Activated CD8-positive, alpha-beta memory T cell treated with anti-CD3 and anti-CD28 coated beads, Interleukin-2, amount 50 U/mL, for 4 hours (primary cell): ENCODE measurements at regions not wholly inside any gene's neighbourhood (a gene's known extent, or its start where the extent isn't known, plus 50 kb on each side); places are given as distances from the start of the nearest gene placed in this dataset.

Experiments used
- DNase-seq: peaks from one replicate; pipeline ENCODE4 v3.0.0-alpha.2; 2020

DNA sequence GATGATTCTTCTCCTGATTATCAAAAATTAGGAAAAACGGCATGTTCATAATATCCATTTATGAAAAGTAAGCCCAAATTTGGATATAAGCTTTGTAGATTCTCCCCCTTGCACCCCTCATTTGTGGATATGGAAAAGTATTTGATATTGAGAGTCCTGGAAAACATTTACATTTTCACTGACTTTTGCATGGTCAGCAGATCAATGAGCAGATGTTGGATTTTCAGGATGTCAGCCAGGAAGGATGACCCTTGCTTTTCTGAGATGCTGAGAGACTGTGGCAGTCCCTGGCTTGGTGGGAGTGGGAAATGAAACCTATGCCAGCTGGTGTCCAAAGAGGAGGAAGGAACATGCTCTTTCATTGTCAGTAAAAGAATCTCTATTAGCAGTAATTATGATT lies 410.8 kb downstream of the DMAC1 start:
- no peak for DNase-seq

DNA sequence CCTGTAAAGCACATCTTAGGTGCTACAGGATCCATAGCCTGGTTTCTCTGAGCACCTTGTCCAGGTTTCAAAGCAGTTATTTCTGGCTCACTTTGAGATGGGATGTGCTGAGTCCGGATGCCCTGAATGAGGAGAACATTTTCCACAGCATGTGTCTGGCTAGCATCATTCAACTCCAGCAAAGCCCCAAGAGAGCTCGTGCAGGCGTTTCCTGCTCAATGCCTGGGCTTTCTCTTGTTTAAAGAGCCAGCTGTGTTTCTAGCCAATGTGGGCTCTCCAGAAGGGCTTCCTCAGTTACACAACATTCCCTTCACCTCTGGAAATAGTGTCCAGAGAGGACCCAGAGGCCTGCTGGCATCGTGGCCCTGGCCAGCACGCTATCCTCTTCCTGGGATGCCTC lies 411.7 kb downstream of the DMAC1 start:
- DNase-seq = no peak

DNA sequence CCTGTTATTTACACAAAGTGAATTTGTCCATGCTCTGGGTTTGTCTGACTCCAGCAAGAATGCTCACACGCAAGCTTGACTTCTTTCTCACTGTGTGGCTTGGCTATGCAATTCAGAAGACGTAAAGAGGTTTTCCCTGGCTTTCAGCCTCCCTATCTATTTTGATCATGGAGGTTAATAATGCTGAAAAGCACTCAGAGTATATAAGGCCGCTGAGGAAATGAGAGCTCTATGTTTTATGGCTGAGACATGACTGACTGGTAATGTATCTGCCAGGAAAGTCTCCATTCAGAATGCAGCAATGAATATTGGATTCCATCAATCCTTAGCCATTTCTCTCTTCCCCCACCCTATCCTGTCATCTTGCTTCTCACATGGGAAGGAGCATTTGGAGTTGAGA lies 417.3 kb downstream of the DMAC1 start:
- no peak for DNase-seq

GRCh38 chr9:7377489-7377888 lies 422.1 kb downstream of the DMAC1 start:
- no peak for DNase-seq

GRCh38 chr9:7376833-7377232 lies 422.7 kb downstream of the DMAC1 start:
- DNase-seq = no peak

GRCh38 chr9:7376213-7376612 lies 423.4 kb downstream of the DMAC1 start:
- no peak for DNase-seq

GRCh38 chr9:7375013-7375511 lies 424.5 kb downstream of the DMAC1 start:
- DNase-seq = no peak

- no peak for DNase-seq
Observed at GRCh38 chr9:7370988-7371387, 428.6 kb downstream of the DMAC1 start.

DNA sequence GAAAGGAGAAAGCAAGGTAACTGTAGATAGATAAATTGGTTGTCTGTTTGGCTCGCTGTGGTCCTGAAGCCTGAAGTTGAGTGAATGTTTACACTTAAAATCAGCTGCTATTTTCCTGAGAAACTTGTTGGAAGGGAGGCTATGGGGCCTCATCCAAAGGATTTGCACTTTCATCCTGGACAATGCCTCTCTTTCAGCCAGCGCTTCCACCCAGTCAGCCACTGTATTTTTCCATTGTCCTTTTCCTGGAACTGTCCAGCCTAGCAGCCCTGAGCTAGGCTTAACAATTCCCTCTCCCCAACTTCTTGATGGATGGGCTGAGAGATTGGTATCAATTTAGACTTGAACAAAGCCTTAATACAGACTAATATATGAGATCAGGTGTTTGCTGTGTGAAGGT lies 429.2 kb downstream of the DMAC1 start:
- no peak for DNase-seq

- no peak for DNase-seq
Observed at GRCh38 chr9:7369384-7369821, 430.2 kb downstream of the DMAC1 start.

- no peak for DNase-seq
Observed at GRCh38 chr9:7368410-7369292, 430.9 kb downstream of the DMAC1 start.

GRCh38 chr9:7367726-7368125 lies 431.9 kb downstream of the DMAC1 start:
- no peak for DNase-seq

GRCh38 chr9:7366121-7366520 lies 433.5 kb downstream of the DMAC1 start:
- no peak for DNase-seq

GRCh38 chr9:7363777-7364477 lies 435.7 kb downstream of the DMAC1 start:
- DNase-seq = no peak

DNA sequence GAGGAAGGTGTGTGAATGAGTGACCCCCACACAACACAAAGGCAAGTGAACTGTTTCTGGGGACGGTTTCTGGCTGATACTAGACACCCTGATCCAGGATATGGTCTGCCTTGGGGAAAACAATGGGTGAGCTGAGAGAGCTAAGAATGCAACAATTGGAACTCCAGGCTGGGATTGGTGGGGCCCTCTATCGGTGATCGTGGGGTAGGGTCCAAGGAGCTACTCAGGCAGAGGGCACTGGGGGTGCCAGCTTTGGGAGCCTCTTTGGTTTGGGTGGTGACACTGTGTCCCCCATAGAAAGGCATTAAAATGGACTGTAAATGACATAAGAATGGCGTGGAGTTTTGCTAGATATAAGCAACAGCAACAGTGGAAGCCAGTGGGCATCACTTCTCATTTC lies 439.1 kb downstream of the DMAC1 start:
- no peak for DNase-seq

DNA sequence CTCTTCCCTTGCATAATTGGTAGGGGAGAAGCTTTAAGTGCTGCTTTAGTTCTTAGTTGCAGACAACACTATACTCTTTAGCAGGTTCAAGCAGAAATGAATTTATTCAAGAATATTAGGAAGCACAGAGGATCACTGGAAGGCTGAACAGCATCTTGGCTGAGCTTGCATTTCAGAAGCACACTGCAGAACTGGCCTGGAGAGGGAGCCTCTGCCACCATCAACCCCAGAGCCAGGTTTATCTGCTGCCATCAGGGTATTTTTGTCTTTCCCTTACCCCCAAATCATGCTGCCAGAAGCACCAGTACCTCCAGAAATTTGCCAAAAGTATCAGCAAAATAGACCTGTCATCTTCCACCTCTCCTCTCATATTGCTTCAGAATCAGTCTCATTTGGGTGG lies 440.7 kb downstream of the DMAC1 start:
- DNase-seq = no peak

DNA sequence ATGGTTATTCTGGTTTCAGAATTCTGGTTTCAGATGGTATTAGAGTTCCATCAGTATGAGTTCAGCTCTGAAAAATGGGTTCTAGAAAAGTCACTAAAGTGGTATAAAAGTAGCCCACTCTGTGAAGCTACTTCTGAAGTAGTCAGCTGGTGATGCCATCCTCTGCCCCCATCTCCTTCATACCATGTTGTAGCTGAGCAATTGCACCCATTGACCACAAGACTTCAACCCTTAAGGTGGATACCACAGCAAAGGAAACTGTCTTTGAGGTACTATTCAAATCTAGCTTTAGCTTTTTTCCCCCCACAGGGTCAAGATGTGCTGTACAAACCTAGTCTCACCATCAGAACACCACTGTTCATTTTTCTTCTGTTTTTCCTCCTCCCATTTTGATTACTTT lies 444.9 kb downstream of the DMAC1 start:
- DNase-seq = no peak

- no peak for DNase-seq
Observed at GRCh38 chr9:7348692-7349091, 450.9 kb downstream of the DMAC1 start.

DNA sequence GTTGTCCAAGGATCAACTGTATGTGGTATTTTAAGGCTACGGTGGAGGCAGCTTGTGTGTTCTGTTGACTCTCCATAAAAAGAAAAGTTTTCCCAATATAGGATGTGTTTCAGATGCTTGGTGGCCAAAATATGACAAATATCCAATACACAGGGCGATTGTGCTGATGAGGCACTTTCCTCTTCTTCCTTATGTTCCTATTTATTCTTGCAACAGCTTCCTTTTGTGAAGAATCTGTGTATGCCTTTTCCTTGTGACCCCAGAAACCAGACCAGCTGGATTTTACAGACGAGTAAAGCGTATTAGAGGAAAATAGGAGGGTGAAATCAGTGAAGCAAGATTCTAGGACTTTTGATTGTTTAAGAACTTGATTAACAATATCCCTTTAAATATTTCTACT lies 452.0 kb downstream of the DMAC1 start:
- no peak for DNase-seq

GRCh38 chr9:7346144-7346543 lies 453.4 kb downstream of the DMAC1 start:
- no peak for DNase-seq

DNA sequence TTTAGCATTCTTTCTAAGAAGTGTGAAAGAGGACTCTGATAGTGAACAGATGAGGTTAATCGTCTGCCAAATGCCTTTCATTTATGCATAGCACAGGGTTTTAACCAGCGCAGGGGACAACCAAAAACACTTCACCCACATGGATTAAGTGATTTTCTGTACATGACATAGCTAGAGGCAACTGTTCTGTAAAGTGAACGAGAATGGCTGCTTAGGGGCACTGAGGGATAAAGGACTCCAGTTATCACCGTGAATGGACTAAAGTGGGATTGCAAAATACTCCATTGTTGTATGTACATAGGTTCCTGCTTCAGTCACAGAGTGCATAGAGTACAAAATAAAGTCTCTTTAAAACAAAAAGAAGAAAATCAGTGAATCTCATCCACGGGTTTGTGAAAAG lies 456.8 kb downstream of the DMAC1 start:
- no peak for DNase-seq

GRCh38 chr9:7342229-7342628 lies 457.3 kb downstream of the DMAC1 start:
- no peak for DNase-seq

GRCh38 chr9:7341571-7341970 lies 458.0 kb downstream of the DMAC1 start:
- no peak for DNase-seq

DNA sequence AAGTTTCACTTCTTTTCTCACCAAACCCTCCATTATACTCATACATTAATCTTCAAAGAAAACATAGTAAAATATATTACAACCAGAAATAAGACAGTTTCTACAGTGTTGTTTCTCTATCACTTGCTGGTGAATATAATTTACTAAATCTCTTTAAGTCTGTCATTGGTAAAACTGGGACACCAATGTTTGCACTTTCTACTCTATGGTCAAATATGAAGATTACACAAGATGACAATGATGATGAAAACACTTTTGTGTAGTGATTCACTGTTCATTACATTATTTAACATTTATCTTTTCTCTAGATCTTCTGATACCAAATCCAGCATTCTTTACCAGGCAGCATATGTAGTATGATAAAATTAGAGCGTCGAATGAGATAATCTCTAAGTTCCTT lies 459.1 kb downstream of the DMAC1 start:
- no peak for DNase-seq
